D721Med (cell line): ENCODE measurements at regions not wholly inside any gene's neighbourhood (a gene's known extent, or its start where the extent isn't known, plus 50 kb on each side); places are given as distances from the start of the nearest gene placed in this dataset.
A peak's percentile ranks its signal among the peaks of the same experiment; 100 is the strongest.
"Not testable (repeated sequence)": the region's sequence is repeated elsewhere in the genome, so short reads cannot be mapped to it uniquely, and the experiment has no call there.

ENCODE experiments used
- DNase-seq: peaks from one replicate; pipeline ENCODE4 v3.0.0; 2011; ENCODE audit warnings: low spot score; ENCODE audit not compliant: insufficient read length
- FAIRE-seq: peaks from 2 replicates; lab custom pipeline; 2011; peaks lifted over from hg19 to GRCh38; lab: Jason Lieb, UNC
- CTCF ChIP-seq: IDR thresholded peaks from 2 replicates; pipeline ENCODE4 v1.5.1; 2012; ENCODE audit warnings: mild to moderate bottlenecking, control low read depth; ENCODE audit not compliant: insufficient read depth; ENCODE audit errors: missing control alignments

GRCh38 chrX:80929251-80929650 is 119.6 kb upstream of the BRWD3 start:
- DNase-seq (no peak), FAIRE-seq (no peak)
- TF ChIP-seq CTCF: no peak

GRCh38 chrX:80917919-80918318 is 108.2 kb upstream of the BRWD3 start:
- DNase-seq (no peak), FAIRE-seq (no peak)
- TF ChIP-seq CTCF: no peak

- FAIRE-seq: not testable (repeated sequence)
Observed at GRCh38 chrX:80912351-80912750, 102.7 kb upstream of the BRWD3 start.

GRCh38 chrX:80879916-80880315 is 70.2 kb upstream of the BRWD3 start:
- no peak for DNase-seq

More at GRCh38 chrX:80912351-80912750, 102.7 kb upstream of the BRWD3 start:
- DNase-seq: not testable (repeated sequence)

GRCh38 chrX:80879143-80879542 is 69.5 kb upstream of the BRWD3 start:
- FAIRE-seq (no peak), DNase-seq (no peak)
- TF ChIP-seq CTCF: no peak

More at GRCh38 chrX:80879916-80880315, 70.2 kb upstream of the BRWD3 start:
- no peak for FAIRE-seq
- TF ChIP-seq CTCF: no peak

- DNase-seq: no peak
- TF ChIP-seq CTCF: peak; percentile 42
- FAIRE-seq: no peak
Observed at GRCh38 chrX:80876877-80877276, 67.2 kb upstream of the BRWD3 start.
